Calu3 (cell line): ENCODE measurements at regions not wholly inside any gene's neighbourhood (a gene's known extent, or its start where the extent isn't known, plus 50 kb on each side); places are given as distances from the start of the nearest gene placed in this dataset.

Source experiments
- BruUV-seq: library from RNA; stranded (reverse); fragments of 400-500 nt; replicated peaks from 2 replicates; lab custom pipeline; 2021; lab: Mats Ljungman, UMichigan
- CTCF ChIA-PET: fragments of 300-600 bp; sonication (Branson Sonifier 250); formaldehyde crosslinking; loops from one replicate; lab custom pipeline; 2022; ENCODE audit warnings: antibody characterized with exemption; lab: Charles Lee
- DNase-seq: peaks from one replicate; pipeline ENCODE4 v3.0.0; 2022
- H3K27ac Mint-ChIP-seq: one replicate; pipeline ENCODE4 v1.8.0; 2022; ENCODE audit warnings: mixed read lengths; ENCODE audit not compliant: unreplicated experiment
- H3K27me3 Mint-ChIP-seq: one replicate; pipeline ENCODE4 v1.8.0; 2022; ENCODE audit warnings: mixed read lengths; ENCODE audit not compliant: unreplicated experiment
- H3K36me3 Mint-ChIP-seq: one replicate; pipeline ENCODE4 v1.8.0; 2022; ENCODE audit warnings: mild to moderate bottlenecking, moderate library complexity, mixed read lengths; ENCODE audit not compliant: insufficient read depth, unreplicated experiment
- H3K4me1 Mint-ChIP-seq: one replicate; pipeline ENCODE4 v1.8.0; 2022; ENCODE audit warnings: mild to moderate bottlenecking, low read depth, mixed read lengths; ENCODE audit not compliant: unreplicated experiment
- H3K4me3 Mint-ChIP-seq: one replicate; pipeline ENCODE4 v1.8.0; 2022; ENCODE audit warnings: mild to moderate bottlenecking, low read depth, moderate library complexity, mixed read lengths; ENCODE audit not compliant: unreplicated experiment
- H3K9me3 Mint-ChIP-seq: one replicate; pipeline ENCODE4 v1.8.0; 2022; ENCODE audit warnings: low read depth, mixed read lengths; ENCODE audit not compliant: unreplicated experiment
- CTCF ChIP-seq: fragments of 200-600 bp; IDR thresholded peaks from one replicate; pipeline ENCODE4 v1.8.0; 2022; ENCODE audit warnings: antibody characterized with exemption; ENCODE audit not compliant: unreplicated experiment
- intact Hi-C: fragments of 100-400 bp; cut with micrococcal nuclease; formaldehyde crosslinking; loops from one replicate; pipeline ENCODE4 v1.10.0; 2022; ENCODE audit not compliant: unreplicated experiment

GRCh38 chr6:49072146-49072545 lies 390.9 kb downstream of the MMUT start:
- Mint-ChIP-seq H3K9me3 (no peaks in the 10 kb centered on the region), H3K27me3 (no peaks in the 10 kb centered on the region), H3K4me3 (no peak overlapping the region), H3K4me1 (no peaks in the 10 kb centered on the region), H3K36me3 (no peaks in the 10 kb centered on the region), H3K27ac (no peak overlapping the region)
- TF ChIP-seq CTCF, result no peak
- CTCF ChIA-PET, result no interaction called here
- intact Hi-C loops, result no loop called here
- DNase-seq, result no peak
- no TSS peak for BruUV-seq

GRCh38 chr6:49070411-49070810 lies 392.6 kb downstream of the MMUT start:
- no peak for TF ChIP-seq CTCF
- Mint-ChIP-seq H3K27me3 (no peaks in the 10 kb centered on the region), H3K4me3 (no peak overlapping the region), H3K27ac (no peak overlapping the region), H3K9me3 (peaks cover 3% of the 10 kb centered on the region), H3K4me1 (no peaks in the 10 kb centered on the region), H3K36me3 (no peaks in the 10 kb centered on the region)
- BruUV-seq, result no TSS peak
- CTCF ChIA-PET, result no interaction called here
- DNase-seq, result no peak
- intact Hi-C loops, result no loop called here

GRCh38 chr6:49054311-49054710 lies 408.7 kb downstream of the MMUT start:
- Mint-ChIP-seq H3K9me3 (no peaks in the 10 kb centered on the region), H3K36me3 (no peaks in the 10 kb centered on the region), H3K27ac (no peak overlapping the region), H3K4me1 (no peaks in the 10 kb centered on the region), H3K4me3 (no peak overlapping the region), H3K27me3 (no peaks in the 10 kb centered on the region)
- no peak for TF ChIP-seq CTCF
- CTCF ChIA-PET, result no interaction called here
- BruUV-seq, result no TSS peak
- intact Hi-C loops, result no loop called here
- no peak for DNase-seq

GRCh38 chr6:49052901-49053300 lies 410.2 kb downstream of the MMUT start:
- Mint-ChIP-seq H3K4me1 (no peaks in the 10 kb centered on the region), H3K4me3 (no peak overlapping the region), H3K36me3 (no peaks in the 10 kb centered on the region), H3K9me3 (no peaks in the 10 kb centered on the region), H3K27ac (no peak overlapping the region), H3K27me3 (no peaks in the 10 kb centered on the region)
- intact Hi-C loops, result no loop called here
- no TSS peak for BruUV-seq
- CTCF ChIA-PET, result no interaction called here
- no peak for TF ChIP-seq CTCF
- no peak for DNase-seq
